Neural cell (in vitro differentiated cells): ENCODE measurements at regions not wholly inside any gene's neighbourhood (a gene's known extent, or its start where the extent isn't known, plus 50 kb on each side); places are given as distances from the start of the nearest gene placed in this dataset.

Experiments used
- H2AFZ ChIP-seq: fragments of 200-600, 300-800 bp; sonication (generic), shearing (Covaris generic); 2 replicates; pipeline ENCODE4 v1.6.0; 2014; ENCODE audit warnings: low read depth, mild to moderate bottlenecking, antibody characterized with exemption, low read length, moderate library complexity
- H3F3A ChIP-seq: fragments of 200-600 bp; shearing (Covaris generic); 2 replicates; pipeline ENCODE4 v1.6.1; 2016; ENCODE audit warnings: mild to moderate bottlenecking, moderate library complexity, mixed read lengths, antibody characterized with exemption, low read length; ENCODE audit not compliant: insufficient read depth, poor library complexity, severe bottlenecking
- H3K27ac ChIP-seq: fragments of 200-600, 300-800 bp; sonication (generic), shearing (Covaris generic); 2 replicates; pipeline ENCODE4 v1.5.1; 2014; ENCODE audit warnings: mild to moderate bottlenecking, low read length, moderate library complexity
- H3K27me3 ChIP-seq: fragments of 300-800, 200-600 bp; sonication (generic), shearing (Covaris generic); 2 replicates; pipeline ENCODE4 v1.6.0; 2014; ENCODE audit warnings: mild to moderate bottlenecking, low read depth, low read length, moderate library complexity; ENCODE audit not compliant: insufficient read depth
- H3K36me3 ChIP-seq: fragments of 300-800, 200-600 bp; sonication (generic), shearing (Covaris generic); 2 replicates; pipeline ENCODE4 v1.5.1; 2014; ENCODE audit warnings: mild to moderate bottlenecking, antibody characterized with exemption, low read length, moderate library complexity; ENCODE audit not compliant: insufficient read depth
- H3K4me2 ChIP-seq: fragments of 300-800, 200-600 bp; sonication (generic), shearing (Covaris generic); 2 replicates; pipeline ENCODE4 v1.6.0; 2014; ENCODE audit warnings: mild to moderate bottlenecking, low read length
- H3K4me3 ChIP-seq: fragments of 300-800, 200-600 bp; sonication (generic), shearing (Covaris generic); 2 replicates; pipeline ENCODE4 v1.5.1; 2014; ENCODE audit warnings: mild to moderate bottlenecking, low read length, moderate library complexity
- H3K79me2 ChIP-seq: fragments of 200-600 bp; shearing (Covaris generic); replicated peaks from 2 replicates; pipeline ENCODE4 v1.6.0; 2014; ENCODE audit warnings: mild to moderate bottlenecking, low read length, moderate library complexity; ENCODE audit not compliant: insufficient read depth
- H3K9ac ChIP-seq: fragments of 300-800, 200-600 bp; sonication (generic), shearing (Covaris generic); 2 replicates; pipeline ENCODE4 v1.6.1; 2016; ENCODE audit warnings: mild to moderate bottlenecking, low read length, mixed read lengths
- H3K9me2 ChIP-seq: fragments of 200-600 bp; shearing (Covaris generic); 2 replicates; pipeline ENCODE4 v1.6.1; 2016; ENCODE audit warnings: mild to moderate bottlenecking, low read length, mixed read lengths; ENCODE audit not compliant: insufficient read depth
- H3K9me3 ChIP-seq: fragments of 200-600, 300-800 bp; sonication (generic), shearing (Covaris generic); 2 replicates; pipeline ENCODE4 v1.6.1; 2016; ENCODE audit warnings: mild to moderate bottlenecking, mixed run types, low read length, moderate library complexity, mixed read lengths
- H4K20me1 ChIP-seq: fragments of 200-600 bp; shearing (Covaris generic); 2 replicates; pipeline ENCODE4 v1.6.1; 2016; ENCODE audit warnings: mild to moderate bottlenecking, mixed run types; ENCODE audit not compliant: insufficient read depth
- EP300 ChIP-seq: fragments of 450-650 bp; conservative IDR thresholded peaks from 2 replicates; pipeline ENCODE4 v1.6.1; 2014; ENCODE audit warnings: antibody characterized with exemption, mild to moderate bottlenecking, moderate library complexity; ENCODE audit not compliant: poor library complexity, severe bottlenecking
- EZH2 ChIP-seq: fragments of 200-600, 300-800 bp; shearing (Covaris generic), sonication (generic); IDR thresholded peaks from 2 replicates; pipeline ENCODE4 v1.6.1; 2014; ENCODE audit warnings: antibody characterized with exemption, low read length, borderline replicate concordance, mild to moderate bottlenecking; ENCODE audit not compliant: insufficient read depth, poor library complexity, severe bottlenecking
- MXI1 ChIP-seq: fragments of 450-650 bp; conservative IDR thresholded peaks from 2 replicates; pipeline ENCODE4 v1.6.1; 2014; ENCODE audit warnings: antibody characterized with exemption, mild to moderate bottlenecking; ENCODE audit not compliant: poor library complexity, severe bottlenecking
- POLR2AphosphoS5 ChIP-seq: IDR thresholded peaks from 2 replicates; pipeline ENCODE4 v1.6.1; 2012
- RAD21 ChIP-seq: fragments of 450-650 bp; conservative IDR thresholded peaks from 2 replicates; pipeline ENCODE4 v1.6.1; 2014; ENCODE audit warnings: antibody characterized with exemption, mild to moderate bottlenecking, moderate library complexity
- REST ChIP-seq: IDR thresholded peaks from 2 replicates; pipeline ENCODE4 v1.6.1; 2012; ENCODE audit warnings: borderline replicate concordance
- SMC3 ChIP-seq: fragments of 450-650 bp; conservative IDR thresholded peaks from 2 replicates; pipeline ENCODE4 v1.6.1; 2014; ENCODE audit warnings: antibody characterized with exemption, mild to moderate bottlenecking, moderate library complexity; ENCODE audit not compliant: poor library complexity
- TAF1 ChIP-seq: IDR thresholded peaks from 2 replicates; pipeline ENCODE4 v1.6.1; 2012; ENCODE audit warnings: low read depth
- TF ChIP-seq, protein P1 (sequence below): fragments of 450-650 bp; IDR thresholded peaks from 2 replicates; pipeline ENCODE4 v1.5.1; 2014; ENCODE audit warnings: antibody characterized with exemption, mild to moderate bottlenecking, moderate library complexity; ENCODE audit not compliant: poor library complexity, severe bottlenecking

DNA sequence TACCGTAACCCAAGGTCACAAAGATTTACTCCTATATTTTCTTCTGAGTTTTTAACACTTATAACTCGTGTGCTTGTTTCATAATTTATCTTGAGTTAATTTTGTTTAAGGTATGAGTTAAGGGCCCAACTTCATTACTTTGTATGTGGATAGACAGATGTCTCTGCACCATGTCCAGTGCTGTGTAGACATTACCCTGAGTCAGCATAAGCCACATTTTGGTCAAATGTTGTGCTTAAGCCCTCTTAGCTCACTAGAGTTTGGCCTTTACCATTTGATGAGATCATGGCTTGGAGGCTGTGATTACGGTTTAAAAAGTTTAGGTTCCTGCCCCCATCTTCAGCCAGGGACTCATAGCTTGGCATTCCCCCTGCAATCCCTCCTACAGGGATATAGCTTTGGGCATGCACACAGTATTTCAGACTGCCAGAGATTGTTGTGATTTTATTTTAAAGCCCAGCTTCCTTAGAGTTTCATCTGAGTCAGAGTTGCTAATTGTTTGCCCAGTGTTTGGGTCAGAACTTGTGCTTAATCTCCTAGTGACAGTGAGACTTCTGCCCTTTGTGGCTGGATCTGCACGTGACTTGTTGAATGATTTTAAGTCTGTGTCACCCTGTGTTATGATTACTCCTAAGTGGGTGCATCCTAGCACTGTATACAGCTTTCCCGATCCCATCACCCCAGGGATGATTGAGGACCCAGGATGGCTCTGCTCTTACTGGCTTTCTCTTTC, 393.1 kb downstream of the CNTNAP4 start:
- H2AFZ ChIP-seq, result no peak overlapping the region
- H4K20me1 ChIP-seq, result no peaks in the 10 kb centered on the region

DNA sequence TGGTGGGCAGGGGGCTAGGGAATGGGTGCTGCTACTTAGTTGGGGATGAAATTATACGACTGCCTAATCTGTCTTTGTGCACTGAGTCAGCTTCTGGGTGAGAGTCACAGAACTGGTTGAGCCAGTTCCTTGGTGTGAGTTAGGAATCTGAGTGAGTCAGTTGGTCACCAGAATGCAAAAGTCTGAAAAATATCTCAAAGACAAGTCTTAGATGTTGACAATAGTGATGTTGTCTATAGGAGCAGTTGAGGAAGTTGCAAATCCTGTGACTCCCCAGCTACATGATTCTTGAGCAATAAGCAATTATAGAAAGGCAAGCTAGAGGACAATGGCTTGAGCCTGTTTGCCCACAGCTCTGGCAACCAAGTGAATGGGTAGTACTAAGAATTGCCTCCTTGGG, 399.2 kb downstream of the CNTNAP4 start:
- H2AFZ ChIP-seq, result no peak overlapping the region
- no peak overlapping the region for H3K4me2 ChIP-seq
- no peak overlapping the region for H3K27ac ChIP-seq
- H3F3A ChIP-seq, result no peaks in the 10 kb centered on the region
- no peaks in the 10 kb centered on the region for H3K36me3 ChIP-seq
- no peaks in the 10 kb centered on the region for H3K27me3 ChIP-seq
- H4K20me1 ChIP-seq, result no peaks in the 10 kb centered on the region
- no peaks in the 10 kb centered on the region for H3K9me3 ChIP-seq
- H3K9me2 ChIP-seq, result no peaks in the 10 kb centered on the region
- no peak overlapping the region for H3K9ac ChIP-seq
- no peaks in the 10 kb centered on the region for H3K79me2 ChIP-seq
- H3K4me3 ChIP-seq, result no peak overlapping the region
- no peak for TF ChIP-seq TAF1
- no peak for TF ChIP-seq POLR2AphosphoS5
- no peak for TF ChIP-seq REST
- no peak for TF ChIP-seq EP300
- TF ChIP-seq, protein P1, sequence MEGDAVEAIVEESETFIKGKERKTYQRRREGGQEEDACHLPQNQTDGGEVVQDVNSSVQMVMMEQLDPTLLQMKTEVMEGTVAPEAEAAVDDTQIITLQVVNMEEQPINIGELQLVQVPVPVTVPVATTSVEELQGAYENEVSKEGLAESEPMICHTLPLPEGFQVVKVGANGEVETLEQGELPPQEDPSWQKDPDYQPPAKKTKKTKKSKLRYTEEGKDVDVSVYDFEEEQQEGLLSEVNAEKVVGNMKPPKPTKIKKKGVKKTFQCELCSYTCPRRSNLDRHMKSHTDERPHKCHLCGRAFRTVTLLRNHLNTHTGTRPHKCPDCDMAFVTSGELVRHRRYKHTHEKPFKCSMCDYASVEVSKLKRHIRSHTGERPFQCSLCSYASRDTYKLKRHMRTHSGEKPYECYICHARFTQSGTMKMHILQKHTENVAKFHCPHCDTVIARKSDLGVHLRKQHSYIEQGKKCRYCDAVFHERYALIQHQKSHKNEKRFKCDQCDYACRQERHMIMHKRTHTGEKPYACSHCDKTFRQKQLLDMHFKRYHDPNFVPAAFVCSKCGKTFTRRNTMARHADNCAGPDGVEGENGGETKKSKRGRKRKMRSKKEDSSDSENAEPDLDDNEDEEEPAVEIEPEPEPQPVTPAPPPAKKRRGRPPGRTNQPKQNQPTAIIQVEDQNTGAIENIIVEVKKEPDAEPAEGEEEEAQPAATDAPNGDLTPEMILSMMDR, result no peak
- no peak for TF ChIP-seq MXI1
- no peak for TF ChIP-seq SMC3

More for the DNA sequence above, 393.1 kb downstream of the CNTNAP4 start:
- no peak for TF ChIP-seq SMC3
- no peak for TF ChIP-seq EP300
- TF ChIP-seq TAF1, result no peak
- TF ChIP-seq POLR2AphosphoS5, result no peak
- no peak for TF ChIP-seq RAD21
- TF ChIP-seq REST, result no peak
- TF ChIP-seq MXI1, result no peak
- TF ChIP-seq EZH2, result no peak
- TF ChIP-seq, protein P1, result no peak
- Histone ChIP-seq H3F3A (no peaks in the 10 kb centered on the region), H3K79me2 (no peaks in the 10 kb centered on the region), H3K4me2 (no peak overlapping the region), H3K9me2 (no peaks in the 10 kb centered on the region), H3K9ac (no peak overlapping the region), H3K9me3 (no peaks in the 10 kb centered on the region), H3K36me3 (no peaks in the 10 kb centered on the region), H3K27me3 (no peaks in the 10 kb centered on the region), H3K27ac (no peak overlapping the region), H3K4me3 (no peak overlapping the region)
